SK-N-SH (cell line): ENCODE measurements at regions not wholly inside any gene's neighbourhood (a gene's known extent, or its start where the extent isn't known, plus 50 kb on each side); places are given as distances from the start of the nearest gene placed in this dataset.

Experiments
- CTCF ChIA-PET: fragments of 300-600, 350-600 bp; formaldehyde crosslinking; extraction: SDS; loops from one replicate; lab custom pipeline; 2021; lab: Yijun Ruan, JAX
- POLR2A ChIA-PET: fragments of 350-600 bp; sonication (Branson Sonifier 250); formaldehyde crosslinking; extraction: SDS; loops from one replicate; lab custom pipeline; 2020; ENCODE audit warnings: antibody characterized with exemption, inconsistent platforms; lab: Yijun Ruan, JAX
- DNase-seq: peaks from one replicate; pipeline ENCODE4 v3.0.0; 2012
- H2AFZ ChIP-seq: fragments of 200-600 bp; sonication (generic); 2 replicates; pipeline ENCODE4 v1.8.1; 2016; ENCODE audit warnings: antibody characterized with exemption, mild to moderate bottlenecking, low read depth
- H3F3A ChIP-seq: fragments of 200-600 bp; sonication (generic); replicated peaks from 2 replicates; pipeline ENCODE3; 2016; ENCODE audit warnings: antibody characterized with exemption, mild to moderate bottlenecking; ENCODE audit not compliant: insufficient read depth
- H3K27ac ChIP-seq, 2 experiments: fragments of 200-500 bp in 1 of 2; fragments of 200-600 bp in 1 of 2; sonication (Bioruptor generic) in 1 of 2; sonication (generic), shearing (Covaris generic) in 1 of 2; 2 replicates each; pipeline versions ENCODE4 v1.5.1 to v1.6.1; 2014 to 2016; ENCODE audit warnings: low read depth in 2 of 2, inconsistent platforms in 1 of 2, low read length in 1 of 2, mild to moderate bottlenecking in 1 of 2, mixed read lengths in 1 of 2
- H3K27me3 ChIP-seq: fragments of 200-600 bp; sonication (generic), shearing (Covaris generic); 2 replicates; pipeline ENCODE4 v1.6.1; 2016; ENCODE audit warnings: mixed run types; ENCODE audit not compliant: insufficient read depth
- H3K36me3 ChIP-seq, 2 experiments: fragments of 200-500 bp in 1 of 2; fragments of 200-600 bp in 1 of 2; sonication (Bioruptor generic) in 1 of 2; sonication (generic) in 1 of 2; replicated peaks in 1 of 2; 2 replicates each; pipeline versions ENCODE3 to v1.5.1; 2014 to 2016; ENCODE audit warnings: low read length in 1 of 2, mild to moderate bottlenecking in 1 of 2; ENCODE audit not compliant: insufficient read depth in 2 of 2, control insufficient read depth in 1 of 2
- H3K4me1 ChIP-seq, 2 experiments: fragments of 200-500 bp in 1 of 2; fragments of 200-600 bp in 1 of 2; sonication (Bioruptor generic) in 1 of 2; sonication (generic), shearing (Covaris generic) in 1 of 2; 2 replicates each; pipeline versions ENCODE4 v1.5.1 to v1.6.1; 2014 to 2016; ENCODE audit warnings: low read depth in 1 of 2, low read length in 1 of 2, mixed run types in 1 of 2; ENCODE audit not compliant: insufficient read depth in 2 of 2, control insufficient read depth in 1 of 2
- H3K4me2 ChIP-seq: fragments of 200-600 bp; sonication (generic), shearing (Covaris generic); 2 replicates; pipeline ENCODE4 v1.6.1; 2017; ENCODE audit warnings: mixed run types
- H3K4me3 ChIP-seq, 2 experiments: fragments of 200-500 bp in 1 of 2; fragments of 200-600 bp in 1 of 2; sonication (Bioruptor generic) in 1 of 2; sonication (generic), shearing (Covaris generic) in 1 of 2; 2 replicates each; pipeline versions ENCODE4 v1.5.1 to v1.8.1; 2014 to 2016; ENCODE audit warnings: low read depth in 2 of 2, inconsistent platforms in 1 of 2, low read length in 1 of 2, mild to moderate bottlenecking in 1 of 2, mixed read lengths in 1 of 2, moderate library complexity in 1 of 2
- H3K79me2 ChIP-seq: fragments of 200-600 bp; sonication (generic); 2 replicates; pipeline ENCODE4 v1.8.1; 2017; ENCODE audit warnings: mild to moderate bottlenecking; ENCODE audit not compliant: insufficient read depth
- H3K9ac ChIP-seq: fragments of 200-600 bp; sonication (generic); 2 replicates; pipeline ENCODE4 v1.6.1; 2017; ENCODE audit warnings: mixed run types
- H3K9me2 ChIP-seq: fragments of 200-600 bp; sonication (generic); 2 replicates; pipeline ENCODE4 v1.6.1; 2017; ENCODE audit warnings: mixed run types
- H3K9me3 ChIP-seq: fragments of 200-600 bp; sonication (generic); 2 replicates; pipeline ENCODE4 v1.6.1; 2017; ENCODE audit warnings: mixed run types, mild to moderate bottlenecking, moderate library complexity
- H4K20me1 ChIP-seq: fragments of 200-600 bp; sonication (generic); 2 replicates; pipeline ENCODE4 v1.6.1; 2017; ENCODE audit warnings: mild to moderate bottlenecking, mixed run types; ENCODE audit not compliant: insufficient read depth
- CHD2 ChIP-seq: fragments of 150-350 bp; IDR thresholded peaks from 2 replicates; pipeline ENCODE4 v1.6.1; 2018; ENCODE audit warnings: low read length; ENCODE audit not compliant: partially characterized antibody
- CTCF ChIP-seq: fragments of 200-600 bp; sonication (generic); IDR thresholded peaks from 2 replicates; pipeline ENCODE4 v1.6.1; 2017; ENCODE audit warnings: antibody characterized with exemption, mild to moderate bottlenecking, moderate library complexity
- ELF1 ChIP-seq: IDR thresholded peaks from 2 replicates; pipeline ENCODE4 v1.4.0; 2012
- EZH2phosphoT487 ChIP-seq: fragments of 200-600 bp; sonication (generic); IDR thresholded peaks from 2 replicates; pipeline ENCODE4 v1.6.1; 2017; ENCODE audit warnings: low read depth, mixed run types, mild to moderate bottlenecking, antibody characterized with exemption, moderate library complexity, borderline replicate concordance
- FOSL2 ChIP-seq: IDR thresholded peaks from 2 replicates; pipeline ENCODE4 v1.4.0; 2012; ENCODE audit warnings: low read depth, mild to moderate bottlenecking, moderate library complexity, borderline replicate concordance
- FOXJ3 ChIP-seq: sonication (generic); formaldehyde crosslinking; IDR thresholded peaks from 2 replicates; pipeline ENCODE4 v1.5.1; 2020; ENCODE audit warnings: mild to moderate bottlenecking, missing genetic modification reagents
- FOXM1 ChIP-seq: IDR thresholded peaks from 2 replicates; pipeline ENCODE4 v1.4.0; 2012; ENCODE audit warnings: low read depth, mild to moderate bottlenecking
- GABPA ChIP-seq: IDR thresholded peaks from 2 replicates; pipeline ENCODE4 v1.4.0; 2012; ENCODE audit warnings: low read depth, mild to moderate bottlenecking
- IRF3 ChIP-seq: fragments of 150-350 bp; IDR thresholded peaks from 2 replicates; pipeline ENCODE4 v1.6.1; 2016; ENCODE audit warnings: mild to moderate bottlenecking, low read depth, low read length
- MAX ChIP-seq: IDR thresholded peaks from 2 replicates; pipeline ENCODE4 v1.4.0; 2012; ENCODE audit warnings: low read depth
- MXI1 ChIP-seq: IDR thresholded peaks from 2 replicates; pipeline ENCODE4 v1.6.1; 2012; ENCODE audit warnings: mild to moderate bottlenecking, low read depth, low read length, improper control_type of control experiment
- NFIC ChIP-seq: IDR thresholded peaks from 2 replicates; pipeline ENCODE4 v1.4.0; 2012; ENCODE audit warnings: borderline replicate concordance
- RAD21 ChIP-seq: IDR thresholded peaks from 2 replicates; pipeline ENCODE4 v1.6.1; 2012; ENCODE audit warnings: mild to moderate bottlenecking, low read length
- SIN3A ChIP-seq: IDR thresholded peaks from 2 replicates; pipeline ENCODE4 v1.6.1; 2012; ENCODE audit warnings: low read depth, mild to moderate bottlenecking, low read length, moderate library complexity, borderline replicate concordance
- SMC3 ChIP-seq: IDR thresholded peaks from 2 replicates; pipeline ENCODE4 v1.6.1; 2012; ENCODE audit warnings: low read depth, low read length, improper control_type of control experiment
- TAF1 ChIP-seq: IDR thresholded peaks from 2 replicates; pipeline ENCODE4 v1.6.1; 2012; ENCODE audit warnings: low read depth, mild to moderate bottlenecking, low read length, moderate library complexity, borderline replicate concordance
- TCF12 ChIP-seq: IDR thresholded peaks from 2 replicates; pipeline ENCODE4 v1.4.0; 2012
- TEAD4 ChIP-seq: IDR thresholded peaks from 2 replicates; pipeline ENCODE4 v1.4.0; 2012; ENCODE audit warnings: mild to moderate bottlenecking, borderline replicate concordance; ENCODE audit not compliant: insufficient read depth
- USF2 ChIP-seq: fragments of 150-350 bp; IDR thresholded peaks from 2 replicates; pipeline ENCODE4 v1.6.1; 2017; ENCODE audit warnings: antibody characterized with exemption, low read length, low read depth, borderline replicate concordance
- YY1 ChIP-seq: IDR thresholded peaks from 2 replicates; pipeline ENCODE4 v1.4.0; 2012; ENCODE audit warnings: low read depth, mild to moderate bottlenecking
- WGBS: methylation state at CpG from one replicate; pipeline ENCODE4 v1.1.6; 2017; ENCODE audit warnings: low lambda C conversion rate; 5-methylcytosine and 5-hydroxymethylcytosine counted together

- no peak overlapping the region for H3K4me3 ChIP-seq
- no peak overlapping the region for H2AFZ ChIP-seq
- 79% methylated on average over 2 of the region's 2 CpGs for WGBS
- TF ChIP-seq USF2 (no peak), FOXM1 (no peak), FOXJ3 (CRISPR knock-in tag) (no peak), NFIC (no peak)
- TF ChIP-seq, all 33 proteins: peak for 0
- Histone ChIP-seq H3K79me2 (no peaks in the 10 kb centered on the region), H3K9me2 (no peaks in the 10 kb centered on the region), H3K9ac (no peak overlapping the region), H3K27ac (no peak overlapping the region), H3K9me3 (no peaks in the 10 kb centered on the region), H3F3A (no peaks in the 10 kb centered on the region), H3K4me1 (peaks cover 0 to 7% of the 10 kb centered on the region in 2 experiments; a peak in 1 of 4 replicates), H3K4me2 (no peak overlapping the region), H3K36me3 (no peaks in the 10 kb centered on the region), H3K27me3 (no peaks in the 10 kb centered on the region), H4K20me1 (no peaks in the 10 kb centered on the region)
- CTCF ChIA-PET, result no interaction called here
- POLR2A ChIA-PET, result no interaction called here
- no peak for DNase-seq
Observed at GRCh38 chr10:42949287-42949686, 127.6 kb upstream of the RET start.

GRCh38 chr10:42950606-42951485 is 126.0 kb upstream of the RET start:
- 71% methylated on average over 26 of the region's 27 CpGs for WGBS
- TF ChIP-seq GABPA (no peak), TCF12 (no peak), FOSL2 (no peak), EZH2phosphoT487 (no peak), TEAD4 (no peak), CTCF (no peak), ELF1 (no peak), MAX (no peak), FOXJ3 (CRISPR knock-in tag) (no peak), TAF1 (no peak), YY1 (no peak), SIN3A (no peak), RAD21 (no peak), IRF3 (no peak), MXI1 (no peak), USF2 (no peak), SMC3 (no peak), CHD2 (no peak)
- Histone ChIP-seq H3K9me2 (no peaks in the 10 kb centered on the region), H3K27me3 (no peaks in the 10 kb centered on the region), H4K20me1 (no peaks in the 10 kb centered on the region), H3K9ac (no peak overlapping the region), H3K4me2 (no peak overlapping the region), H3K4me1 (peaks cover 0 to 12% of the 10 kb centered on the region in 2 experiments; a peak in 1 of 4 replicates), H3K79me2 (no peaks in the 10 kb centered on the region), H3K9me3 (no peaks in the 10 kb centered on the region), H3K27ac (no peak overlapping the region), H3K4me3 (no peak overlapping the region), H2AFZ (no peak overlapping the region), H3K36me3 (no peaks in the 10 kb centered on the region), H3F3A (no peaks in the 10 kb centered on the region)
- POLR2A ChIA-PET, result no interaction called here
- no peak for DNase-seq
- CTCF ChIA-PET, result interaction anchor here (0.8 kb wide), 1 partner anchor 84 kb away, joined by 3 read pairs; no protein-coding TSS in a partner anchor
